Hepatocyte (in vitro differentiated cells): ENCODE measurements at regions not wholly inside any gene's neighbourhood (a gene's known extent, or its start where the extent isn't known, plus 50 kb on each side); places are given as distances from the start of the nearest gene placed in this dataset.
"Not testable (repeated sequence)": the region's sequence is repeated elsewhere in the genome, so short reads cannot be mapped to it uniquely, and the experiment has no call there.

Source experiments
- CTCF ChIP-seq: fragments of 200-600 bp; sonication (generic); IDR thresholded peaks from 2 replicates; pipeline ENCODE4 v1.5.1; 2016; ENCODE audit warnings: antibody characterized with exemption, mild to moderate bottlenecking; ENCODE audit not compliant: poor library complexity
- EZH2 ChIP-seq: fragments of 200-600 bp; sonication (generic); IDR thresholded peaks from 2 replicates; pipeline ENCODE4 v1.6.1; 2016; ENCODE audit warnings: antibody characterized with exemption, mild to moderate bottlenecking, borderline replicate concordance
- EZH2phosphoT487 ChIP-seq: fragments of 200-600 bp; sonication (generic); IDR thresholded peaks from one replicate; pipeline ENCODE4 v1.6.1; 2018; ENCODE audit warnings: antibody characterized with exemption, mild to moderate bottlenecking, low read depth, moderate library complexity; ENCODE audit not compliant: unreplicated experiment, severe bottlenecking

- TF ChIP-seq EZH2phosphoT487, EZH2, CTCF: not testable (repeated sequence)
These were observed 130.1 kb downstream of the NPIPB11 start for GRCh38 chr16:29276446-29276845.
